GM19043 (cell line): ENCODE measurements at regions not wholly inside any gene's neighbourhood (a gene's known extent, or its start where the extent isn't known, plus 50 kb on each side); places are given as distances from the start of the nearest gene placed in this dataset.
"Not testable (repeated sequence)": the region's sequence is repeated elsewhere in the genome, so short reads cannot be mapped to it uniquely, and the experiment has no call there.

Experiments used
- ATAC-seq: cut with Tn5 transposase; IDR thresholded peaks from one replicate; pipeline ENCODE4 v1.9.1; 2021; ENCODE audit warnings: low read depth; ENCODE audit not compliant: unreplicated experiment

DNA sequence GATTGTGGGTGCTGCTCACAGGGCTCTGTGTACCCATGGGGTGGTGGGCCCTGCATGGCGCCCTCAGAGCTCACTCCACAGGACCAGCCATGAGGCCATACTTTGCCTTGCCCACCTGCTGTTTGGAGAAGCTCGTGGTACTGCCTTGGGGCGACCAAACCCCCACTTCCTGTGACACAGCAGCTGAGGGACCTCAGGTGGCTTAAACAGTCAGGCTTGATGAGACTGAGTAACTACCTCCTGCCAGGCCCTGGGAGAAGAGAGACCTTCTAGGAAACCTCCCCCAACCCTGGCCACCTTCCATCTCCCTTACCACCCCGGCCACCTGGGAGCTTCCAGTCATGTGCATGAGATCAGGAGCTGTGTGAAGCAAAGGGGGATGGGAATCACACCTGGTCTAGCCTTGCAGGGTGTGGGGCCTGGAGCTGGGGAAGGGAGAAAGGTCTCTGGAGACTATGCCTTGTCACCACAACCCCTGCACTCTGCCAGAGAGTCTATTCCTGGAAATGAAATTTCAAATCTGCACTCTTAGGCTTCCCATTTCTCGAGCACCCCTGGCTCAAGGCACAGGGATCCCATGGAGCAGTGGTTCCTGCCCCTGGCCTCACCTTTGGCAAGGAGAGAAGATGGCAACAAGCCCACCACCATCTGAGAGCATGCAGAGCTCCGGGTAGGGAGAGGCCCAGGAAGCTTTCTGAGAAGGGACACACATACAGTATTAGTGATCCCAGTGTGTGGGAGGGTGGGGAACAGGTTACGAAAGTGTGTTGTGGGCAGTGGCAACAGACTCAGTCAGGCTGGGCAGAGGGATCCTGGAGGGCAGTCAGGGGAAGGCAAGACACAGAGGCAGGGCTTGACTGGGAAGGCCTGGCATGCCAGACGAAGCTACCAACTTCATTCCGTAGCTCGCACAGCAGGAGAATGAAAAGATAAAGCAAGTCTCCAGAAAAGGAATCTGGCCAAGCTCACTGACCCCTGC, 125.0 kb downstream of the URI1 start:
- ATAC-seq = no peak

- not testable (repeated sequence) for ATAC-seq
Measured at GRCh38 chr19:30067956-30068506, 126.0 kb downstream of the URI1 start.

DNA sequence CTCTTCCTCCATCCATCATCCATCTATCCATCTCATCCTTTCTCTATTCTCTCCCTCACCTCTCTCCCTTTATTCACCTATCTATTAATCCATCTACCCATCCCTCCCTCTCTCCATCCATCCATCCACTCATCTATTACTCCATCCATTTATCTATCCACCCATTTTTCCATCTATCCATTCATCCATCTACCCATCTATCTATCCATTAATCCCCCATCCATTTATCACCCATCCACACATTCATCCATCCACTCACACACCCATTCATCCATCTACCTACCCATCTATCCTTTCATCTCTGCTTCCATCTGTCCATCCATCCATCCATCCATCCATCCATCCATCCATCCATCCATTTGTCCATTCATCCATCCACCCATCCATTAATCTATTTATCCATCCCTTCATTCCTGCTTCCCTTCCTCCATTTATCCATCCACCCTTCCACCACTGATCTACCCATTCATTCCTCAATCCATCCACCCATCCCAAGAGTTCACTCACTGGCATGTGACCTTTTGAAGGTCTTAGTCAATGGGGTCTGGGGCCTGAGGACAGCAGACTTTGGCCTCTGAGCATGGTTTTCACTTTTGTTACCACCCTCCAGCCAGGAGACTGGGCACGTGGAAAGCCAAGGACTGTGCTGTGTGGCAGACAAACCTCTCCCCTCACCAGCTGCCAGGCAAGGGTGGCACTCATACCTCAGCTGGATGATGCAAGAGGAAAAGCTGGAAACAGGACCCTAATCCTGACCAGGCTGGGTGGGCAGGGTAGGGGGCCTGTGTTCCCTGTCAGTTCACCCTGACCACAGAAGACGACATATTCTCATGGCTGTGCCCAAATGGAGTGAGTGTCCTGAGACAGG, 126.7 kb downstream of the URI1 start:
- no peak for ATAC-seq

DNA sequence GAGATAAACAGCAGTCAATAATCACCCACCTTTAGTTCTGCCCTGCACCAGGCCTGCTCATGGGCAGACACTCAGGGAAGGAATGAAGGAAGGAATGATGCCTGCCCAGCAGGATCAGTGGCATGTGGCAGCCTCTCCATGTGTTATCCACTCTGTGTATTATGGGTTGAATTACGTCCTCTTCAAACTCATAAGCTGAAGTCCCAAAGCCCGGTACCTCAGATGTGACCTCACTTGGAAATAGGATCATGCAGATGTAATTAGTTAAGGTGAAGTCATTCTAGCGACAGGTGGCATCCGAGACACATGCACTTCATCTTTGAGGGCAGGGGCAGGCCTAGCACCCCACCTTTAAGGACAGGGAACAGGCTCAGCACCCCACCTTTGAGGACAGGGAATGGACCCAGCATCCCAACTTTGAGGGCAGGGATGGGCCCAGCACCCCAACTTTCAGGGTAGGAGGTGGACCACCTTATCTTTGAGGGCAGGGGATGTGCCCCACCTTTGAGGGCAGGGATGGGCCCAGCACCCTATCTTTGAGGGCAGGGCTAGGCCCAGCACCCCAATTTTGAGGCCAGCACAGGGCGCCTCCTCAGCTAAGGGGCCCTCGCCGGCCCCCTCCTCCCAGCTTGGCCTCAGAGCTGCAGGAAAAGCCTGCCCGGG, 127.6 kb downstream of the URI1 start:
- ATAC-seq = no peak

DNA sequence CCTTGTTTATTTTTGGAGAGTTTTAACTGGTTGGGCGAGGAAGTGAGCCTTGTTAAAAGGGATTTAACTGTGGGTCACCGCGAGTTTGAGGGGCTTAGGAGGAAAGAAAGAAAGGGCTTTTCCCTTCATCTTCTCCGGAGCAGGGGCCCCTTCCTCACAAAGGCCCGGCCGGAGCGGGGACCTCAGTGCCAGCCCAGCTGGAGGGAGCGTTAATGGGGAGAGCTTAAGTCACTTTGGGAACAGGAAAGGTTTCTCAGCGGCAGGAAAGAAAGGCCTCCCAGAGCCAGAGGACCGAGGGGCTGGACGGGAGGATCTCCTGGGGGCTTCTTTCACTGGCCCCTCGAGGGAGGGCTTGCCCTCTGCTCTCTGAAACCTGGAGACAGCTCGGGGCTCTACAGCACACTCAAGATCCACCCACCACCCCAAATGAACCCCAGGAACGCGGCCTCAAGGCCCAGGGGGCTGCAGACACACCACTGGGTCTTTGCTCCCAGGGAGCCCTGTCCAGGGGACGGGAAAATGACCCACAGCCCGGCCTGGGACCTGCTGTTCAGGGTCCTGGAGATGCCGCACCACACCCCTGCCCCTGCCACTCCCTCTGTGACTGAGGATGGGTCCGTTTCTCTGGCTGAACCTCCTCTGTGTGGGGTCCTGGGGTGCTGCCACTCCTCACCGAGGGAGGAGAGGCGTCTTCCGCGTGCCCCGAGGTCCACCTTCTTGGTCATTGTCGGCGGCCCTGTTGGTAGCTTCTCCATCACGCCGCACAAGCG, 128.3 kb downstream of the URI1 start:
- ATAC-seq = no peak

GRCh38 chr19:30070968-30071632, 129.1 kb downstream of the URI1 start:
- no peak for ATAC-seq

DNA sequence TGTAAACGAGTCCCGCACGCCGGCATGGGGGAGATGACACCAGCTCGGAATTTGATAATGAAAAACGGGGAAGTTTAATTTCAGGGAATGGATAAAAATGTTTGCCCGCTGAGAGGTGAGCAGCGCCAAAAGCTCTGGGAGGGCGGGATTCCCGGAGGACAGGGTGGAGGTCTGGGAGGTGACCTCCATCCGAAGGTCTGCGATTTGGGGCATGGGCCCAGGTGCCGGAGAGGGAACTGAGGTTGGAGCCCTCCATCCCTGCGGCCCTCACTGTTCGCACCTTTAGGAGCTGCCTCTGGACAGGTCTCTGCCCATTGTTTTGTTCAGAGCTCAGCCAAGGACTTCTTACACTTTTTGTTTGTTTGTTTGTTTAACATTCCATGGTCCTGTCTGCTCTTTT, 129.8 kb downstream of the URI1 start:
- ATAC-seq = no peak

DNA sequence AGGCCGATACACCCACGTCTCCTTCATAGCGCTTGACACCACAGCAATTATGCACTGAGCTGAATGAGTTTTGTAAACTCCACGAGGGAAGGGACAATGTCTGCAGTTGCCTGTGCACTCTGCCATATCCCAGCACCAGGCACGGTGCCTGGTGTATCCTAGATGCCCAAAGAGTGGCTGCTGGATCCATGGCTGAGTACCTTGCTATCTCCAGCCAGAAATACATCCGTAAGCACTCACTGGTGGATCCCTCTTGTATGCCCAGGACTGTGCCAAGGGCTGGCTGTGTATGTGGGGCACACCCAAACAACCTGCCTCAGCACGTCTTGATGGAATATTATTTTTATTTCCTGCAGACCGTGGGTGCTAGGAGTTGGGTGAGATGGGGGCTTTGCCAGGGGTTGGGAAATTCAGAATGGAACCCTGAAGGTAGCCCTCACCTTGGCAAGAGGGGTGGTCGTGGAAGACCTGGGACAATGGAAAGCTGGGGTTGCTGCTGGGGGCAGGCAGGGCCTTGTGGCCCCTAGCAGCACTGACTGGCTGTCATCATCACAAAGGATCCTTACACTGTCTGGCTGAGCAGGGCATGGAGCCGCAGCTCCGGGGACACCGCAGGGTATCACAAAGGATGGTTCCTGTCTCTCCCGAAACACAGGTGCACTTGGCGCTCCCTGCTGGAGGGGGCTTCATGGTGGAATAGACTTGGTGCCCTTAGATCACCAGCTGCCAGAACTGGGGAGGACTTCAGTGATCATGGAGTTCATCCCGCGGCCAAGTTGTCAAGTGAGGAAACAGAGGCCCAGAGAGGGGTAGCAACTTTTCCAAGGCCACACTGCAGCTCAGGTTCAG, 131.3 kb downstream of the URI1 start:
- ATAC-seq = no peak

GRCh38 chr19:30074096-30074495, 132.1 kb downstream of the URI1 start:
- no peak for ATAC-seq

GRCh38 chr19:30074741-30075715, 133.0 kb downstream of the URI1 start:
- no peak for ATAC-seq

DNA sequence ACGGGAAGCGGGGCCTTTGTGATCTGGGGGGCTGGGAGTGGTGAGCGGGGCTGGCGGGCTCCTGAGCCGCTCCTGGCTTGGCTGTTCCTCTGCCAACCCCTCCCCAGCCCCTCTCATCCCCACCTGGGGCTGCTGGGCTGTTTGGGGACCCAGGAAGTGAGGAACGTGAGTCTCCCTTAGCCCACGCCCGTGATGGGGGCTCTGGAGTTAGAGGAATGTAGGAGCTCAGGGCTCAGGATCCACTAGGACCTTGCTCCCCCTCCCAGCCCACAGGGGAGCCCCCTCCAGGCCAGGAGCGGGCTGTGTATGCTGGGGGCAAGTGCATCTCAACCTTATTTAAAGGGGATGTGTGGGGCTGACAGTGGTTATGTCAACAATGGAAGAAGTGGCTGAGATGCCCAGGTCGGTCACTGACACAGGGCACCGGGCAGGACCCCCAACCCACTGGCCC, 134.1 kb downstream of the URI1 start:
- ATAC-seq = no peak

DNA sequence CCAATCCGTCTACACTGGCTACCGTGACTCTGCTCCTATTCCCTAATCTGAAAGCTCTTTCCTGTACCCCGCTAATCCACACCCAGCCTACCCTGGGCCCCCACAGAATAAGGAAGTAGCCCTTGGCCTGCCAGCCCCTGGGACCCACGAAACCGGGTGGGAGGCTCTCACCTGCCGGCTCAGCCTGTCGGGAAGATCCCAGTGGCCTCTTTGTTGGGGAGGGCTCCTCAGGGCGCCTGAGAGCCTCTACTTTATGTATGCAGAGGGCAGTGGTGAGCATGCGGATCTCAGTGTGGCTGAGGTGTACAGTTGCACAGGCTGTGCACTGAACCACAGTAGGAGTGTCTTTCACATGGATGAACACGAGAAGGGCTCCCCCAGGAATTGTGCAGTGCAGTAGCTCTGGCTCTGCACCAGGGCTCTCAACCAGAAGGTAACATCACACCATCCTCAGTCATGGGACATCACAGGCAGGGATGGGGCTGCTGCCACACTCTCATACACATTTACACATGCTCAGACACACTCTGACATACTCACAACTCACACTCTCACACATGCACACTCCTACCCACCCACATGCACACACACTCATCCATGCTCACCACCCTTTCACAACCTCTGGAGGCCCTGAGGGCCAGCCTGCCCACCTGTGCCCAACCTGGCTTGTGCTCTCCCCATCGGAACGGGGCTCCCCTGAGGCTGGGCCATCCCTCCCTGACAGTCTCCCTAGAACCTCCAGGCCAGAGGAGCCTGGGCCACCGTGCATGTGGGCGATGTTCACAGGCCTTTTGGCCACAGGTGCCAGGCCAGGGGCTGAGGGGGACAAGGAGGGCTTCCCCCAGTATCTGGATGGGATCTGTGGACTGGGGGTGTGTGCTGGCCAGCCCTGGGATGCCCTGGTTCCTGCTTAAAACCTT, 135.0 kb downstream of the URI1 start:
- no peak for ATAC-seq

DNA sequence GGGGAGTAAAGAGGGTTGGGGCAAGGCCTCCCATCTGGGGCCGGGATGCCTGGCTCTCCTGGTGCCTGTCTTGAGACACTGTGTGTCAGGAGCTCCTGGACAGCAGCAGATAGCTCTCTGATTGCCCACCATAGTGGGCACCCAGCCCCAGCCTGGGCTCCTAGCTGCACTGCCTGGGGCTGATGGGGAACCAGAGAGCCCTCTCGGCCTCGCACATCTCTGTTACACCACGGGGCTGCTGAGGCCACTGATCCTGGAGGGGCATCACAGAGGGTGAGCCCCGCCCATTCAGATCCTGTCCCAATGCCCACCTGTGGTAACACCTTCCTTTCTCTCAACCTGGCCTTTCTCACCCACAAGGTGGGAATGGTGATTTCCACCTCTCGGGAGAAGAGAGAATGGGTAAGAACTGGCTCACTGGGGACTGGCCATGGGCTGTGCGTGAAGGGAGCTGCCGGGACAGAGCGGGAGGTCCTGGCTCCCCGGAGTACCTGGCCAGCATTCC, 135.9 kb downstream of the URI1 start:
- no peak for ATAC-seq

GRCh38 chr19:30078381-30078910, 136.4 kb downstream of the URI1 start:
- no peak for ATAC-seq

DNA sequence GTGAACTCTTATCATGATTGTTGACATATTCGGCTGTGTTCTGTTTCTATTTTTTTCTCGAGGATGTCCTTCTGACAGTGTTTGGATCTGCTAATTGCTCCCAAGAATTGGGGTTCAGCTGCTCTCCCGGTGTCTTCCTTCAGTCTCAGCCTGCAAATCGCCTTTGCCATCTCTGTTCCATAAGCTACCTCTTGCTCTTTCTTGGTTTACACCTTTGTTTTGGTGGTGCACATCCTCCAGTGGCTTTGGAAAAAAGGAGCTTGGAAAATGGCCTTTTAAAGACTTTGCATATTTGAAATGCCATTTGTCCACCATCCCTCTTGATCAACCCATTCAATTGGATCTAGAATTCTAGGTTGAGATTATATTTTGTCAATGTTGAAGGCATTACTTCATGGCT, 137.2 kb downstream of the URI1 start:
- ATAC-seq = no peak

- ATAC-seq = no peak
Measured at GRCh38 chr19:30082168-30082567, 140.1 kb downstream of the URI1 start.
